HEK293T (cell line): ENCODE measurements at regions not wholly inside any gene's neighbourhood (a gene's known extent, or its start where the extent isn't known, plus 50 kb on each side); places are given as distances from the start of the nearest gene placed in this dataset.

ENCODE experiments used
- FOXM1 ChIP-seq: fragments of 450-650 bp; IDR thresholded peaks from 2 replicates; pipeline ENCODE4 v1.6.1; 2017; ENCODE audit warnings: mild to moderate bottlenecking, borderline replicate concordance
- L3MBTL2 ChIP-seq: fragments of 450-650 bp; conservative IDR thresholded peaks from 2 replicates; pipeline ENCODE4 v1.6.1; 2016; ENCODE audit warnings: mild to moderate bottlenecking
- SUZ12 ChIP-seq: fragments of 450-650 bp; IDR thresholded peaks from 2 replicates; pipeline ENCODE4 v1.6.1; 2016; ENCODE audit warnings: mild to moderate bottlenecking

DNA sequence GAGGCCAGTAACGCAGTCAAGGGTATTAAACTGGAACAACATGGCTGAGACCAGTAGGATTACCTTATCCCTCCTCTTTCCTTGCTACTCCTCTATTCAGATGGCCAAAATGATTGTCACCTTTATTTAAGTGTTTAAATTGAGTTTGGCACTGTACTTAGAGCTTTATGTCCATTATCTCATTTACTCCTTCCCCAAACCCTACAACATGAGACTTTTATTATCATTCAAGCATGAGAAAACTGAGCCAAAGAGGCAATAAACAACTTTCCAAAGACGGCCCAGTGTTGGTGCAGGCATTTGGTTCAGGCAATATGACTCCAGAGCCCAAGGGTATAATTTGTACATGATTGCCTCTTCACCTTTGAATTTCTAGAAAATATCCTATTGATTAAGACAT lies 370.9 kb upstream of the KITLG start:
- TF ChIP-seq FOXM1 (no peak), L3MBTL2 (no peak), SUZ12 (no peak)
